Activated naive CD8-positive, alpha-beta T cell treated with anti-CD3 and anti-CD28 coated beads, Interleukin-2, amount 50 U/mL, for 16 hours (primary cell): ENCODE measurements at regions not wholly inside any gene's neighbourhood (a gene's known extent, or its start where the extent isn't known, plus 50 kb on each side); places are given as distances from the start of the nearest gene placed in this dataset.
"Not testable (repeated sequence)": the region's sequence is repeated elsewhere in the genome, so short reads cannot be mapped to it uniquely, and the experiment has no call there.

Experiments
- DNase-seq: peaks from one replicate; pipeline ENCODE4 v3.0.0-alpha.2; 2020; ENCODE audit warnings: low read depth, low spot score

DNA sequence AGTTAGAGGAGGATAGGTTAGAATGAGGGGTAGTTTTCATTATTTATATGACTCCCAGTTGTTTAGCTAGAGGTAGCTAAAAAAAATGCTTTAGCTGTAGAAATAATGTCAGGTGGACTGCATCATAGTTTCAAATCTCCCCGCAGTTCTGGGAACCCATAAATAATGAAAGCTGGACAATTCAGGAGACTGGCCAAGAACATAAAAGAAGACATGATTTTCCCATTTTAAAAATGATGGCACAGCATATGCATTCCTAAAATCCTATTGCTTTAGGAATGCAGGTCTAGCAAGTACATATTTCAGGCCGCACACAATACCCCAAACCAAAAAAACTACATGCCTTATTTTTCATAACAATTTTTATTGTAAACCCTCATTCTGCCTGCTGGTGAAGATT is 143.3 kb downstream of the CTH start:
- DNase-seq = no peak

DNA sequence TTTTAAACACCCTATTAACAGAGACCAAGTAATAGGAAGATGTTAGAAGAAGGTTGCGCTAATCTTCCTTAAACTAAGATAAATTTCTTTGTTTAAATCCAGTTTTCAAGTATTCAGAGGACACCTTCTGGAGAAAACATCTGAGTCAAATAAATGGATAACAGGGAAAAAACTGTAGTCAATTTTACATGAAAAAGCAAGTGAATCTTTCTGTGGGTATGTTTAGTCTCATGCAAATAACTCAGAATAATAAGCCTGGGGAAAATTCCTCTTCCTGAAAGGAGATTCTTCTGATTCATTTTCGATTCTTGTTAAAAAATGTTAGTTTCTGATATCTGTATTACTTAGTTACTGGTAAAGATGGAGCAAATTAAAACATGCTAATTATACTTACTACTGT is 145.5 kb downstream of the CTH start:
- DNase-seq = no peak

DNA sequence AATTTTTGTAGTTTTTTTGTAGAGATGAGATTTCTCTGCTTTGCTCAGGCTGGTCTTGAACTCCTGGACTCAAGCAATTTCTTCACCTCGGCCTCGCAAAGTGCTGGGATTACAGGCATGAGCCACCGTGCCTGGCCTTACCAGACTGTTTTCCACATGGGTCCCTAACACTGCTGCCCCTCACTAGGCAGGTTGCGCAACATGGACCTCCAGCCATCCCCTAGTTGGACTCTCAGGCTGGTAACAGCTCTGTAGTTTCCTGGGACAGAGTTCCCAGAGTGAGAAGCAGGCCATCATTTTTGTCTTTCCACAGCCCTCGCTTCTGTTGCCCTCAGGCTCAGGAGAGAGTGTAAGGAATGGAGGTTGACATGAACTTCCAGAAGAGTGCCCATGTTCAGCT is 156.1 kb downstream of the CTH start:
- no peak for DNase-seq

DNA sequence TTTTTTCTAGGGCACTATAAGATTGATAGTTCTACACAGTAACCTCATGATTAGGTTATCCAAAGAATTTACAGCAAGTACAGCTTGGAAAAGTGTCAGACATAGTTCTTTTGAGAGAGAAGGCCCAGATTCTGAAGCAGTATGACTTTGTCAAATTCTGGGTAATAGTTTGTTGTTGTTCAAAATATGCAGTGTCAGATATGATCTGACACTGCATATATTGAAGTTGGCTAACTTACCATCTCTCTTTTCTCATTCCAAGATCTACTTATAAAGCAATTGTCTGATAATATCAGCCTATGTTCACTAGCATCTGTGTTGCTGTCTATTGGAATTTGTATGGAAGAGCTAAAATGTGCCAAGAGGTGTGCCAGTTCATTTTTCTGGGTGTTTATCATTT is 160.1 kb downstream of the CTH start:
- no peak for DNase-seq

DNA sequence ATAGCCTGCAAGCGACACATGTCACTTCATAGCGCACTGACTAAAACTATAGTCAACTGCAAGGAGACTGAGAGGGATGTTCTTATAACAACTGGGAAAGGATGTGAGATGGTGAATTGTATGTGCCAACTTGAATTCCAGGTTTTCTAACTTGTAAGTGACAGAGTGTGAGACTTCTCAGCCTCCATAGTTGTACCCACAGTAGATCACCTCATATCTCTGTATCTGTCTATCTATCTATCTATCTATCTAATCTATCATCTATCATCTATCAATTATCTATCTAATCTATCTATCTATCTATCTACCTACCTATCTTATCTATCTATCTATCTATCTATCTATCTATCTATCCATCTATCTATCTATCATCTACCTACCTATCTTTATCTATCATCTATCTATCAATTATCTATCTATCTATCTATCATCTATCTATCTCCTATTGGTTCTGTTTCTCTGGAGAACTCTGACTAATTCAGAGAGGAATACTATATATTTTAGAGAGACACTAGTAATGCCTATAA is 162.3 kb downstream of the CTH start:
- no peak for DNase-seq

DNA sequence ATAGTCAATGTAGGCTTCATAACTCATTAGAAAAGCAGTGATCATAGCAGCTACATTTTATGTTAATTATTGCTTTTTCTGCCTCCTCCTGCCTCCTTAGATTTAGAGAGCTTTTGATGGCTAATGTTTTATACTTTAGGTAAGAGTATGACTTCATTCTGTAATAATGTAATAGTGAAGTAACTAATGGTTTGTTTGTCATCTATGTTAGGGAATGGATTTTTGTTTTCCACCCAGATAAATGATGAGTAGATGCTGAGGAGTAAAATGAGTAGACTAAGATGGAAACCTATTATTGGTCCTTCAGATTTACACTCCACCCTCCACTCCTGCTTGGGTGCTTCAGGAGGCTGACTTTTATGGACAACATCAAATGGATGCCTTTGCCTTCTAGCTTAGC is 170.6 kb downstream of the CTH start:
- no peak for DNase-seq

DNA sequence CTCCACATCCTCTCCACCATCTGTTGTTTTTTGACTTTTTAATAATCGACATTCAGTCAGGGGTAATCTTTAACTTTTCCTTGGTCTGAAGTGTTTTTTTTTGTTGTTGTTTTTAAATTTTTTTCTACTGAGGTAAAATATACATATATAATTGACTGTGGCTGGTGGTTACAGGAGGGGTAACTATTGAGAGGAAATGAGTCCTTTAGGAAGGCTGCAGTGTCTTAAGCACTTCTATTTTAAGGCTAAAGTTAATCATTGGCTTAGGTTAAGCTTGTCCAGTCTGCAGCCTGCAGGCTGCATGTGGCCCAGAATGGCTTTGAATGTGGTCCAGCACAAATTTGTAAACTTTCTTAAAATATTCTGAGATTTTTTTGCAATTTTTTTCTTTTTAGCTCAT is 172.5 kb downstream of the CTH start:
- DNase-seq = no peak

DNA sequence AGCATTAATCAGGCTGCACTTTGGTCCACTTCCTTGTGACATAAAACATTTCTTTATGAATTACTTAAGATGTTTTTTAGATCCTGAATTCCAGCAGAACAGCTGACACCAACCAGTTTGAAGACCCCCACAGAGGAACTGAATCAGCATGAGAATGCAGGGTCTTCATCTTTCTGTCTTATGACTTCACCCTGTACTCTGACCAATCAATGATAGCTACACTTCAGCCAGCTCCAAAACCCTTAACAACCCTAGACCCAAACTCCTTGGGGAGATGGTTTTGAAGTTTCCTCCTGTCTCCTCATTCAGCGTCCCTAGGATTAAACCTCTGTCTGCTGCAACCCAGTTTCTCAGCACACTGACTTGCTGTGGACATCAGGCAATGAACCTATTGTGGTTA is 175.0 kb downstream of the CTH start:
- DNase-seq = no peak

DNA sequence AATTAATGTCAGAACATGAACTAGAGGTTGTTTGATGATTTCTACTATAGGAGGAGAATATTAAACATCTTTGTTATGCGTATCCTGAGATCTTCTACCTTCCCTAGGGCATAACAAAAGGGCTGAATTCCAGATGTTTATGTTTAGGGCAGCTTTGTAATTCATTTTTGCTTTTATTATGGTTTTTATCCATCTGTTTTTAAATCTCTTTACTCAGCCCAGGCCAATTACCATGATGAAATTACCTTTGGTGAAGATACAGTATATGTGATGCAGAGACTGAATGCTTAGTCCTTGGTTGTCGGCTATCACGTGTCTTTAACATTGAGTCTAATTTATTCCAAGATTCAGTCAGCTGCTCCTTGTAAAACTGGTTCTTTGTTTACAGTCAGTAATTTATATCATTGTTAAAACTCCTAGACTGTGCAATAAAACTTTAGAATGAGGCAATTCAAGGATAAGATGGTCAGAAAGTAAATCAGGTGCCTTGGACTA is 176.9 kb downstream of the CTH start:
- DNase-seq = no peak

DNA sequence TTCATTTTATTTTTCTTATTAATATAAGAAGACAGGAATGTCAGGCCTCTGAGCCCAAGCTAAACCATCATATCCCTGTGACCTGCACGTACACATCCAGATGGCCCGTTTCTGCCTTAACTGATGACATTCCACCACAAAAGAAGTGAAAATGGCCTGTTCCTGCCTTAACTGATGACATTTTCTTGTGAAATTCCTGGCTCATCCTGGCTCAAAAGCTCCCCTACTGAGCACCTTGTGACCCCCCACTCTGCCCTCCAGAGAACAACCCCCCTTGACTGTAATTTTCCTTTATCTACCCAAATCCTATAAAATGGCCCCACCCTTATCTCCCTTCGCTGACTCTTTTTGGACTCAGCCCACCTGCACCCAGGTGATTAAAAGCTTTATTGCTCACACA is 182.5 kb downstream of the CTH start:
- DNase-seq = not testable (repeated sequence)

DNA sequence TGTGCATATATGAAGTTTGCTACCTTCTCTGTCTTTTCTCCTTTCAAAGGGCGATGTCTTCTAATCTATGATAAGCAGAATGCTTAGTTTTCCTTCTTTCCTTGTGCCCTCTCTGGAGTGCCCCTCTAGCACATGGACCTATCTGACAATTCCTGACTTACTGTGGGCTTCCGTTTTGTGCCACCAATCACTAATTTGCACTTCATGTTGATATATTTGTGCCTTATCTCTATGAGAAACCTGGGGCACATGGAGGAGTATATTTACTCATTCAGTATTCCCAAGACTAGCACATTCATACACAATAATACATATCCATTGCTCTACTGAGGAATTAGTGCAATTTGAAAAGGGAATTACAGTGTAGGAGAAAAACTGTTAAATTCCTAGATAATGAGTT is 197.7 kb downstream of the CTH start:
- DNase-seq = no peak

DNA sequence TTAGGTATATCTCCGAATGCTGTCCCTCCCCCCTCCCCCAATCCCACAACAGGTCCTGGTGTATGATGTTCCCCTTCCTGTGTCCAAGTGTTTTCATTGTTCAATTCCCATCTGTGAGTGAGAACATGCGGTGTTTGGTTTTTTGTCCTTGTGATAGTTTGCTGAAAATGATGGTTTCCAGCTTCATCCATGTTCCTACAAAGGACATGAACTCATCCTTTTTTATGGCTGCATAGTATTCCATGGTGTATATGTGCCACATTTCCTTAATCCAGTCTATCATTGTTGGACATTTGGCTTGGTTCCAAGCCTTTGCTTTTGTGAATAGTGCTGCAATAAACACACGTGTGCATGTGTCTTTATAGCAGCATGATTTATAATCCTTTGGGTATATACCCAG is 199.1 kb downstream of the CTH start:
- not testable (repeated sequence) for DNase-seq

DNA sequence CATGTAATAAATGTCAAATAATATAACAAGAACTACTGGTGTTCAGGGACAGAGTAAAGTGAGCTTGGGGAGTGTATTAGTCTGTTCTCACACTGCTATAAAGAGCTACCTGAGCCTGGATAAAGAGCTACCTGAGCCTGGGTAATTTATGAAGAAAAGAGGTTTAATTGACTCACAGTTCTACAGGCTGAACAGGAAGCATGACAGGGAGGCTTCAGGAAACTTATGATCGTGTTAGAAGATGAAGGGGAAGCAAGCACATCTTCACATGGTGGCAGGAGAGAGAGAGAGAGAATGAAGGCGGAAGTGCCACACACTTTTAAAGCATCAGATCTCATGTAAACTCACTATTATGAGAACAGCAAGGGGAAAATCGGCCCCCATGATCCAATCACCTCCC is 205.9 kb downstream of the CTH start:
- DNase-seq = no peak

DNA sequence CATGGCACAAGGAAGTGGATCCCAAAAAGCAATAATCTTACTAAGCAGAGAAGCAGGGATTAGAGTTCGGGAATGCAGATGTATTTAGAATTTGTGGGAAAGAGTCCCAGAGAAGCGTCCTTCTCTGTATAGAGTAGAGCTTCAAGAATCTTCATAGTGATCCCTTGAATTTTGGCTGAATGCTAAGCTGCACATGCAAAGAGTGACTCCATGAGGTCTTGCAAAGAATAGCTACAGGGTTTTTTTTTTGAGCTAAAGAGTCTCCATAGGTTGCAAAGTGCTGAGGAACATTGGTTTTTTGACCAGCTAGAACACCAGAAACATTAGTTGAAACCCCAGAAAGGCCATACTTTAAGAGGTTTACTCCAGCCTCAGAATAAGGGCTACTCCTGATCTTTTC is 206.7 kb downstream of the CTH start:
- DNase-seq = no peak

DNA sequence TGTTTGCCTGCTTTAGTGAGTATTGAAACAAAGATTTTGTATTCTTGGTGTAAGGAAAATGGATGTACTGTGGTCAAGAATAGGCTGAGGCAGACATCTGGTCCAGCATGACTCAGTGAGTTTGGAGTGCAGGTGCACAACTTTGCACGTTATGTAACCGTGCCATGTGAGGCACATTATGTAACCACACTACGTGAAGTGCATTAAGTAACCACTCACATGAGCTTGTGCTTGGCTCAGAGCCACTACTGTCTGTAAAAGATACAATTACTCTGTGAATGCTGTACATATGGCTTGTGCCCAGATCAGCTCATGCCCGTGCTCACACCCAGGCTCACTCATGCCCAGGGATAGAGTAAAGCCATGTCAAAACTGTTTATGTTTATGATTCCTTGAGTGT is 216.8 kb downstream of the CTH start:
- no peak for DNase-seq

DNA sequence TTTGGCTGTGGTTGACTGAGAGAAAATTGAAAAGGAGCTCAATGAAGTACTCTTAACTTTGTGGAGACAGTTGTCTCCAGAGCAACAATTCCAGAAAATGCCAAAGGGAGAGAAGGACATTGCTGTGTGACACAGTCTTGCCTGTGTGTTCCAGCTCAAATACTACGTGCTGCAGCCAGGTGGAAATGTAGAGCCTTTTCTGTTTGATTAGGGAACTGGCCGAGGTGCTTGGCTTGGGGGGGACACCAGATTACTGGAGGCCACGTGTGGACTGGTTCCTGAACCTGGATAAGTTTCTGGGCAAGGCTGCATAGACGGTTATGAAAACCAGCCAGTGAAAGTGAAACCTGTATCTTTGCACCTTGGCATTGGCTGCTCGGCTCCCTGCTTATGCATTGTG is 217.9 kb downstream of the CTH start:
- no peak for DNase-seq

DNA sequence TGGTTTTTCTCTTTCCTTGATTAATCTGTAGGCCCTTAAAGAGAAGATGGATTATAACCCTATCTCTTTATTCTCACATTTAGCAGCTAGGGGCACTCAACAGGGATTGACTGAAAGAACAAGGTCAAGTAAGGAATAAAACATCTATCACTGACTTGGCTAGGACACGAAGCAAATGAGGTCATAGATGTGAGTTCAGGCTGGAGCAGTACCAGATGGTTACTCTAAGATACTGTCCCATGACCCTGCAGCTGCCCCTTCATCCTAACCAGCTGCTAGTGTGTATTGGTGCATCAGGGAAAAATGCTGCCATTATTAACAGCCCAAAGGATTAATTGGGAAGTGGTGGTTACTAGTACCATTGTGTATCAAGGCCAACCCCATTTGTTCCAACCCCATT is 221.9 kb downstream of the CTH start:
- no peak for DNase-seq

DNA sequence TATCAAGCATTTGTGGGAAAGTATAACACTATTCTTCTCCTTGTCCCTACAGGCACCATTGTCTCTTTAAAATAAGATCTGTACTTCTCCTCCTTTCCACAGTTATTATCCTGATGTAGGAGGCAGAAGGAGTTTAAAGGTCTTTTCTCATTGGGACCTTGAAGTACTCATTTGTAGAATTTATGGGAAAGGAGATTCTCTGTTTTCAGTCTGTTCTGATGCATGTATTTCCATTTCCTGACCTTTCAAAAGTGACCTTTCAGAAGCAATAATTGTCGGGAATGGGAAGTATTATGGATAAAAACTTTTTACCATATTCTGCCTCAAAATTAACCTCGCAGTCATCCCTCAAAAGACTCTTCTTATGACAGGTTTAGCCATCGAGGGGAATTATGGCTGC is 224.8 kb downstream of the CTH start:
- DNase-seq = no peak

DNA sequence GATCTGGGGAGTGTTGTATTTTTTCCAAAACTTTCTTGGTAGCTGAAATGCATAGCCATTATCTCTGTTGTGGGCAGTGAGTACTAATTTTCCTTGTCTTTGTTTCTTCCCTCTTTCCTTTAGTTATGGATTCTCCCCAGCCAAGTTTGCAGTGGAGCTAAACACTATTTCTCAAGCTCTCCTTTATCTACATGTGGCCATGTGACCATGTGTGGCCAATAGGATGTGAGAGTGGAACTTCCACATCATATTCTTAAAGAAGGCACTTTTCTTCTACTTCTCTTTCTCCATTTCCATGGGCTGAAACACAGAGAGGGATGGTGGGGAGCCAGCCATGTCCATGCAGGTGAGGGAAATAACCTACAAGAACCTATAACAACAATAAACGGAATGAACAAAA is 230.8 kb downstream of the CTH start:
- DNase-seq = no peak

DNA sequence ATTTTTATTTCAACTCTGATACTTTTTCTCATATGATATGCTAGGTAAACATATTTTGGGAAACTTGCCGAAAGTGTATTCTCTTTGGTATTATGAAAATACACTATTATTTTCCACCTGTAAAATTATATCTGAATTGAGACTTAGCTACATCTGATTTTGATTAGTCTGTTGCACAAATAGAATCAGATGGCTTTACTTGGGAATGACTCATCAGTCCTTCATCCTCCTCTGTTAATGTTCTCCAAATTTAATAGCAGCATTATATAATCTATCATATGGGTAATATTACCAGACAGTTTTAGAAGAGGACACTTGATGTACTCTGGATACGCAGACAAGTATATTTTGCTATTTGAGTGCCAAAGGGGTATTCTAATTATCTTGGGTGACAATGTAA is 245.3 kb downstream of the CTH start:
- DNase-seq = no peak

DNA sequence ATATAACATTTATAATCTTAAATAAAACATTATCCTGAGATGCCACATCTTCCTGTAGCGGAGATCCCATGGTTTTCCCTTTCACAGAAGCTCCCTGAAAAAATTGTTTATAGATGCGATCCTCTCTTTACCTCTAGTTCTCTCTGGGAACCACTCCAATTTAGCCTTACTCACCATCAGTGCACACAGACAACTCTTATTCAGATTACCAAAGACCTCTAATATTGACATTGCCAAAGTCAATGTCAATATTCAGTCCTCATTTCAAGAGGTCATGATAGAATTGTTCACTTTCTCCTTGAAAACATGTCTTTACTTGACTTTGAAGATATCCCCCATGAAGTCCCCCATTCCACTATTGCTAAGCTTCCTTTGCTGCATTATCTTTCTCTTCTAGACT is 248.8 kb downstream of the CTH start:
- no peak for DNase-seq

DNA sequence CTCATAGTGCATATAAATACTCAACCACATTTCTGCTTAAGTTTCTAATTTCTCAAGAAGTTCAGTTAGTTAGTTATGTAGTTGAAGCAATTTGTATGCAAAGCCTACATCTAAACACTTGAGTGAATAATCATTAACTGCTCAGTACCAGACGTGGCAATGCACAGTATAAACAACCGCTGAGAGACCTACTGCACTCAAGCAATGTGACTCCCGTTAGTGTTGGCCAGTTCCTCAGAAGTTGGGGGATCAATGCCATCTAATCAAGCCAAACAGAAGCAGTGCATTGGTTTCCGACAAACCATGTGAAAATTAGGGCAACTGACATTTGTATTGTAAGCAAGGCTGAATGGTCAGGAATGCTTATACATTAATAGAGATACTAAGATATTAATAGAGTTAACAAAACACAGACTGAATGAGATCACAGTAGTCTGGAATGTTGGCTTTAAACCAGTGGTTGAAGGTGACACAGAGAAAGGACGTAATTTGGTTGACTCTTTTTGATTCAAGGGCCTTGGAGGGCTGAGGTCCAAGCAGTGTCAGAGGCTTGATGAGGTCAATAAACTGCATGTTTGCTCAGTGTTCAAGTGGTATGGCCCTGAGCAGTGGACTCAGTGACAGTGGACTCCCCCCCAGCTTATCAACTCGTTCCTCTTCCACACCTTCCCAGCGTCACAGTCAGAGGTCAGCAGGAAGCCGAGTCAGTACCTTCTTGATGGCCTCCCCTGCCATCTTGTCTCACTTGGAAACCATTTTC is 255.5 kb downstream of the CTH start:
- no peak for DNase-seq

DNA sequence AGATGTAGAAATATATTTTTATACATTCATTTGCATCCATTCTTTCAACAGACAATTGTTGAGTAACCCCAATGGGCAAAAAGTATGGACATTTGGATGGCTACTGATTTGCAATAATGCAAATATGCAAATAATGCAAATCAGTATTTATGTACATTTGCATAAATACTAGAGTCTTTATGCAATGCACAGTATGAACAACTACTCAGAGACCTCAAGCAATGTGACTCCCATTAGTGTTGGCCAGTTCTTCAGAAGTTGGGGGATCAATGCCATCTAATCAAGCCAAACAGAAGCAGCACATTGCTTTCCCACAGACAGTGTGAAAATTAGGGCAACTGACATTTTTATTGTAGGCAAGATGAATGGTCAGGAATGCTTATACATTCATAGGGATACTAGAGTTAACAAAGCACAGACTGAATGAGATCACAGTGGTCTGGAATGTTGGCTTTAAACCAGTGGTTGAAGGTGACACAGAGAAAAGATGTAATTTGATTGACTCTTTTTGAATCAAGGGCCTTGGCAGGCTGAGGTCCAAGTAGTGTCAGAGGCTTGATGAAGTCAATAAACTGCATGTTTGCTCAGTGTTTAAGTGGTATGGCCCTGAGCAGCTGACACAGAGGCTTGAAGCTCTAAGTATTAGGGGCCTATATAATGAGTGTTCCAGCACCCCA is 256.6 kb downstream of the CTH start:
- no peak for DNase-seq
